ENCODE measurements at regions not wholly inside any gene's neighbourhood (a gene's known extent, or its start where the extent isn't known, plus 50 kb on each side); places are given as distances from the start of the nearest gene placed in this dataset.

- Histone ChIP-seq H3K36me3 (ENCODE audit: low read length) (no peaks in the 10 kb centered on the region), H2AFZ (ENCODE audit: low read depth, low read length, severe bottlenecking) (no peak overlapping the region), H3K27ac (ENCODE audit: low read depth, low read length) (no peak overlapping the region), H3K9me2 (replicated peaks; ENCODE audit: insufficient read depth, low read length) (no peaks in the 10 kb centered on the region), H3K4me3 (ENCODE audit: insufficient read depth, low read length, poor library complexity, severe bottlenecking) (no peak overlapping the region), H3K27me3 (ENCODE audit: low read length) (no peaks in the 10 kb centered on the region), H3K79me2 (ENCODE audit: insufficient read depth, low read length) (no peaks in the 10 kb centered on the region), H3K9me3 (ENCODE audit: insufficient read depth, low read length) (no peaks in the 10 kb centered on the region), H3F3A (ENCODE audit: insufficient read depth) (no peaks in the 10 kb centered on the region), H4K20me1 (ENCODE audit: low read depth, low read length) (no peaks in the 10 kb centered on the region), H3K4me2 (ENCODE audit: low read depth, low read length, poor library complexity, severe bottlenecking) (no peak overlapping the region), H3K9ac (ENCODE audit: low read length) (no peak overlapping the region)
- TF ChIP-seq CTCF (IDR thresholded peaks at IDR 0.05; ENCODE audit: insufficient read depth, low read length, poor library complexity, severe bottlenecking) (no peak), EZH2phosphoT487 (conservative IDR thresholded peaks at IDR 0.05; ENCODE audit: low read length) (no peak)
These were observed 396.8 kb upstream of the GRIA3 start for GRCh38 chrX:122787231-122787630.

- Histone ChIP-seq H3K27me3 (ENCODE audit: low read length) (no peaks in the 10 kb centered on the region), H3K9me2 (replicated peaks; ENCODE audit: insufficient read depth, low read length) (no peaks in the 10 kb centered on the region), H3K9me3 (ENCODE audit: insufficient read depth, low read length) (no peaks in the 10 kb centered on the region), H3K27ac (ENCODE audit: low read depth, low read length) (no peak overlapping the region), H4K20me1 (ENCODE audit: low read depth, low read length) (no peaks in the 10 kb centered on the region), H3F3A (ENCODE audit: insufficient read depth) (no peaks in the 10 kb centered on the region), H3K36me3 (ENCODE audit: low read length) (no peaks in the 10 kb centered on the region), H3K79me2 (ENCODE audit: insufficient read depth, low read length) (no peaks in the 10 kb centered on the region), H3K4me3 (ENCODE audit: insufficient read depth, low read length, poor library complexity, severe bottlenecking) (no peak overlapping the region), H3K9ac (ENCODE audit: low read length) (no peak overlapping the region), H2AFZ (ENCODE audit: low read depth, low read length, severe bottlenecking) (no peak overlapping the region), H3K4me2 (ENCODE audit: low read depth, low read length, poor library complexity, severe bottlenecking) (no peak overlapping the region)
- TF ChIP-seq CTCF (IDR thresholded peaks at IDR 0.05; ENCODE audit: insufficient read depth, low read length, poor library complexity, severe bottlenecking) (no peak), EZH2phosphoT487 (conservative IDR thresholded peaks at IDR 0.05; ENCODE audit: low read length) (no peak)
These were observed 395.9 kb upstream of the GRIA3 start for GRCh38 chrX:122788216-122788615.

- Histone ChIP-seq H3K4me2 (ENCODE audit: low read depth, low read length, poor library complexity, severe bottlenecking) (no peak overlapping the region), H3K9me3 (ENCODE audit: insufficient read depth, low read length) (no peaks in the 10 kb centered on the region), H3K36me3 (ENCODE audit: low read length) (no peaks in the 10 kb centered on the region), H2AFZ (ENCODE audit: low read depth, low read length, severe bottlenecking) (no peak overlapping the region), H3K27me3 (ENCODE audit: low read length) (no peaks in the 10 kb centered on the region), H3K9me2 (replicated peaks; ENCODE audit: insufficient read depth, low read length) (no peaks in the 10 kb centered on the region), H4K20me1 (ENCODE audit: low read depth, low read length) (no peaks in the 10 kb centered on the region), H3K4me3 (ENCODE audit: insufficient read depth, low read length, poor library complexity, severe bottlenecking) (no peak overlapping the region), H3K9ac (ENCODE audit: low read length) (no peak overlapping the region), H3K79me2 (ENCODE audit: insufficient read depth, low read length) (no peaks in the 10 kb centered on the region), H3K27ac (ENCODE audit: low read depth, low read length) (no peak overlapping the region), H3F3A (ENCODE audit: insufficient read depth) (no peaks in the 10 kb centered on the region)
- no peak for TF ChIP-seq CTCF (IDR thresholded peaks at IDR 0.05; ENCODE audit: insufficient read depth, low read length, poor library complexity, severe bottlenecking)
- no peak for TF ChIP-seq EZH2phosphoT487 (conservative IDR thresholded peaks at IDR 0.05; ENCODE audit: low read length)
These were observed 393.5 kb upstream of the GRIA3 start for GRCh38 chrX:122790376-122791095.
